Uterus (tissue), 2 donors: ENCODE measurements at regions not wholly inside any gene's neighbourhood (a gene's known extent, or its start where the extent isn't known, plus 50 kb on each side); places are given as distances from the start of the nearest gene placed in this dataset.

Experiments used
- CTCF ChIP-seq, 4 experiments: fragments of 200-600 bp in 2 of 4; fragments of 450-650 bp in 2 of 4; sonication (generic) in 2 of 4; IDR thresholded peaks; one replicate each; pipeline ENCODE4 v1.5.1; 2016 to 2019; ENCODE audit warnings: antibody characterized with exemption in 4 of 4, mild to moderate bottlenecking in 2 of 4, moderate library complexity in 1 of 4
- POLR2A ChIP-seq, 2 donors: fragments of 450-650 bp; IDR thresholded peaks; one replicate each; pipeline ENCODE4 v1.6.1; 2016; ENCODE audit warnings: antibody characterized with exemption in 2 of 2, mild to moderate bottlenecking in 1 of 2, moderate library complexity in 1 of 2

DNA sequence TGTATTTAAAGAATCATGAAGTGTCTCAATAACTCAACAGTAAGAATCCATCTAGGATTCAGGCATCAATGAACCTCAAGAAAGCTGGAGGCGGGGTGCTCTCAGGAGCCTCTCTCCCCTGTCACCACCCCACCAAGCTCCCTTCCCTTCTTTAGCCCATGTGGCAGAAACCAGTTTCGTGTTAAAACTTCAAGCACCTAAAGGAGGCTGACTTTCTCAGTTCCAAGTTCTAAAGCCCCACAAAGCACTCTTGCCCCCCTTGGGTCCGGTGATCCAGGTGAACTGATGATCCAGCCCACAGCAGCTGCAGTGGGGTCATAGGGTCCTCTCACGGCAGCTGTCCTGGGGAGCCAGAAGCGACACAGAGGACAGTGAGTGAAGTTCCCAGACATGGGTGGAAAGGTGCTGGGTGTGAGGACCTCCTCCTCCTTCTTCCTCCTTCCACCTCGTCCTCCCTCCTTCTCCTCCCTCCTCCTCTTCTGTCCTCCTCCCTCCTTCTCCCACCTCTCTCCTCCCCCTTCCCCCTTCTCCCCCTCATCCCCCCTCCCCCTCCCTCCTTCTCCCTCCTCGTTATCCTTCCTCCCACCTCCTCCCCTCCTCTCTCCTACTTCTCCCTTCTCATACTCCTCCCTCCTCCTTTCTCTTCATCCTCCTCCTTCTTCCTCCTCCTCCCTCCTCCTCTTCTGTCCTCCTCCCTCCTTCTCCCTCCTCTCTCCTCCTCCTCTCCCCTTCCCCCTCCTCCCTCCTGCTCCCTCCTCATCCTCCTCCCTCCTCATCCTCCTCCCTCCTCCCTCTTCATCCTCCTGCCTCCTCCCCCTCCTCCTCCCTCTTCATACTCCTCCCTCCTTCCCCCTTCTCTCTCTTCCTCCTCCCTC is 192.4 kb upstream of the AGAP1 start:
- no peak for TF ChIP-seq CTCF (IDR thresholded peaks at IDR 0.05)
- TF ChIP-seq POLR2A (IDR thresholded peaks at IDR 0.05) = no peak
